ENCODE measurements at regions not wholly inside any gene's neighbourhood (a gene's known extent, or its start where the extent isn't known, plus 50 kb on each side); places are given as distances from the start of the nearest gene placed in this dataset.

- TF ChIP-seq CTCF (IDR thresholded peaks at IDR 0.05) (no peak), POLR2A (IDR thresholded peaks at IDR 0.05) (no peak), POLR2AphosphoS5 (IDR thresholded peaks at IDR 0.05) (no peak), EP300 (IDR thresholded peaks at IDR 0.05) (no peak)
These were observed 85.3 kb downstream of the C3orf38 start for GRCh38 chr3:88235102-88235501.
